ENCODE measurements at regions not wholly inside any gene's neighbourhood (a gene's known extent, or its start where the extent isn't known, plus 50 kb on each side); places are given as distances from the start of the nearest gene placed in this dataset.

DNA sequence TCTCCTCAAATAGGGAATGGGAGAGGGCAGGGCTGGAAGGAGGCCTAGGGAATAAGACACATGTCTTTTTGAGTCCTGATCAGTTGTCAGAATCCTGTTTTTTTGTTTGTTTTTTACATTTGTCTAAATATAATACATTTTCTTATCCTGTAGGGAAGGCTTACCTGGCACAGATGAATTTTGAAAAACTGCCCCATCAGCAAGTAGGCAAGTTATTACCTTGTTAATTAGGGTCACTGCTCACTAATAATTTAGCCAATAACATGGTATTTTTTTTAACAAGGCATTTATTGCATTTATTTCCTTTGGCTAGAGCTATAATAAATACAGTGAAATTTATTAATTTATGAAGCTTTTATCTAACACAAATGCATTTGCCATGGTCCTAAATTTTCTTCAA lies 423.2 kb upstream of the ONECUT1 start:
- TF ChIP-seq POLR2AphosphoS5 (IDR thresholded peaks at IDR 0.05; ENCODE audit: low read depth) (no peak), SPI1 (IDR thresholded peaks at IDR 0.05; ENCODE audit: borderline replicate concordance, low read depth) (no peak)
- TF ChIP-seq, protein P1, sequence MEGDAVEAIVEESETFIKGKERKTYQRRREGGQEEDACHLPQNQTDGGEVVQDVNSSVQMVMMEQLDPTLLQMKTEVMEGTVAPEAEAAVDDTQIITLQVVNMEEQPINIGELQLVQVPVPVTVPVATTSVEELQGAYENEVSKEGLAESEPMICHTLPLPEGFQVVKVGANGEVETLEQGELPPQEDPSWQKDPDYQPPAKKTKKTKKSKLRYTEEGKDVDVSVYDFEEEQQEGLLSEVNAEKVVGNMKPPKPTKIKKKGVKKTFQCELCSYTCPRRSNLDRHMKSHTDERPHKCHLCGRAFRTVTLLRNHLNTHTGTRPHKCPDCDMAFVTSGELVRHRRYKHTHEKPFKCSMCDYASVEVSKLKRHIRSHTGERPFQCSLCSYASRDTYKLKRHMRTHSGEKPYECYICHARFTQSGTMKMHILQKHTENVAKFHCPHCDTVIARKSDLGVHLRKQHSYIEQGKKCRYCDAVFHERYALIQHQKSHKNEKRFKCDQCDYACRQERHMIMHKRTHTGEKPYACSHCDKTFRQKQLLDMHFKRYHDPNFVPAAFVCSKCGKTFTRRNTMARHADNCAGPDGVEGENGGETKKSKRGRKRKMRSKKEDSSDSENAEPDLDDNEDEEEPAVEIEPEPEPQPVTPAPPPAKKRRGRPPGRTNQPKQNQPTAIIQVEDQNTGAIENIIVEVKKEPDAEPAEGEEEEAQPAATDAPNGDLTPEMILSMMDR (IDR thresholded peaks at IDR 0.05; ENCODE audit: insufficient read depth, low read length), result no peak

Data from HL-60 (cell line).